ENCODE measurements at regions not wholly inside any gene's neighbourhood (a gene's known extent, or its start where the extent isn't known, plus 50 kb on each side); places are given as distances from the start of the nearest gene placed in this dataset.

- TF ChIP-seq POLR2A (IDR thresholded peaks at IDR 0.05) (no peak), CTCF (IDR thresholded peaks at IDR 0.05) (no peak), EP300 (IDR thresholded peaks at IDR 0.05) (no peak)
Measured at GRCh38 chrX:98432413-98432812, 1548.7 kb downstream of the RPA4 start.
